Right ventricle myocardium inferior (tissue), 1 donor: ENCODE measurements at regions not wholly inside any gene's neighbourhood (a gene's known extent, or its start where the extent isn't known, plus 50 kb on each side); places are given as distances from the start of the nearest gene placed in this dataset.

ENCODE experiments used
- ATAC-seq: fragments of 200-7000 bp; cut with Tn5 transposase; one replicate; pipeline ENCODE4 v1.9.1; 2020; ENCODE audit warnings: mild to moderate bottlenecking, moderate library complexity
- DNase-seq: peaks from one replicate; pipeline ENCODE4 v3.0.0; 2021; ENCODE audit errors: missing footprints
- intact Hi-C: fragments of 100-400 bp; cut with DNase I; formaldehyde crosslinking; loops from one replicate; pipeline ENCODE4 v1.11.0; 2022
- donor health status: DM: no; HTN: yes; CAD: no; lungs with severe emphysema.

DNA sequence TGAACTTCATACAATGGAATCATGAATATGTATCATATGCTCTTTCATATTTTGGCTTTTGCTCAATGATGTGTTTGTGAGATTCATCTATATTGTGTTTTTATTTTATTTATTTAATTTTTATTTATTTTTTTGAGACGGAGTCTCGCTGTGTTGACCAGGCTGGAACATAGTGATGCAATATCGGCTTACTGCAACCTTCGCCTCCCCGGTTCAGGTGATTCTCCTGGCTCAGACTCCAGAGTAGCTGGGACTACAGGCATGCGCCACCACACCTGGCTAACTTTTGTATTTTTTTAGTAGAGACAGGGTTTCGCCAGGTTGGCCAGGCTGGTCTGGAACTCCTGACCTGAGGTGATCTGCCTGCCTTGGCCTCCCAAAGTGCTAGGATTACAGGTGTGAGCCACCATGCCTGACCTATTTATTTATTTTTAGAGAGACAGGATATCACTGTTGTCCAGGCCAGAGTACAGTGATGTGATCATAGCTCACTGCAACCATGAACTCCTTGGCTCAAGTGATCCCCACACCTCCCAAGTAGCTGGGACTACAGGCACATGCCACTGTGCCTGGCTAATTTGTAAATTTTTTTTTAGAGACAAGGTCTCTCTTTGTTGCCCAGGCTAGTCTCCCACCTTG, 74.5 kb downstream of the TET3 start:
- no peak for DNase-seq
- no peak for ATAC-seq
- intact Hi-C loops = no loop called here

DNA sequence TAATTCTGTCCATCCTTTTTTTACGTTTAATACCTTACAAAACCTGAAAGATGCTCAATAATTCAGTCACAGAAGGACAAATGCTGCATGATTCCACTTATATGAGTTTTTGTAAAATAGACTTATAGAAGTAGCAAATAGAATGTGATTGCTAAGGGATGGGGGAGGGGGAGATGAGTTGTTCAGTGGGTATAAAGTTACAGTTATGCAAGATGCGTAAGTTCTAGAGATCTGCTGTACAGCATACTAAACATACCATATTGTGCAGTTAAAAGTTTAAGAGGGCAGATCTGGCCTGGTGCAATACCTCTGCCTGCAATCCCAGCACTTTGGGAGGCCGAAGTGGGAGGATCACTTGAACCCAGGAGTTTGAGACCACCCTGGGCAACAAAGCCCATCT, 78.8 kb downstream of the TET3 start:
- no peak for ATAC-seq
- no peak for DNase-seq
- intact Hi-C loops = no loop called here

GRCh38 chr2:74065456-74065855, 80.7 kb downstream of the TET3 start:
- DNase-seq (no peak), ATAC-seq (no peak)
- intact Hi-C loops = no loop called here

GRCh38 chr2:74066491-74067203, 81.1 kb downstream of the BOLA3 start:
- ATAC-seq (no peak), DNase-seq (no peak)
- intact Hi-C loops = no loop called here

- no peak for DNase-seq
- intact Hi-C loops = no loop called here
These were observed 80.4 kb downstream of the BOLA3 start for GRCh38 chr2:74067221-74067747.

GRCh38 chr2:74070991-74071390, 76.7 kb downstream of the BOLA3 start:
- intact Hi-C loops = no loop called here
- no peak for DNase-seq
- ATAC-seq = no peak

More at GRCh38 chr2:74067221-74067747, 80.4 kb downstream of the BOLA3 start:
- no peak for ATAC-seq

GRCh38 chr2:74071426-74071825, 76.3 kb downstream of the BOLA3 start:
- intact Hi-C loops = no loop called here
- ATAC-seq (no peak), DNase-seq (no peak)

- no peak for ATAC-seq
- intact Hi-C loops = no loop called here
- no peak for DNase-seq
These were observed 75.1 kb downstream of the BOLA3 start for GRCh38 chr2:74072565-74072964.

DNA sequence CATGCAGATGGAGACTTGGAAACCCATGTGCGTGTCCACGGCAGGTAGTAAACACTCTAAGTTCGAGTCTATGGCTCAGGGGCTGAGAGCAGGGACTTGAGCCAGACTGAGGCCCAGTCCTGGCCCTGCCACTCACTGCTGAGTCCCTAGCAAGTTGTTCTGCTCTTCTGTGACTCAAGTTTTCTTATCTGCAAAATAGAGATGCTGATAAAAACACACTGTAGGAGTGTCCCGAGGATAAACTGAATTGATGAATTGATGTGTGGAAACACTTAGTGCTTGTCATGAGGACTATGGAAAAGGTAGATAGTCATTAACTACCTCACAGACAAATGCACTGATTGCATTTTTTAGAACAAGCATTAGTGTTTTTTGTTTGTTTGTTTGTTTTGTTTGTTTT, 73.2 kb downstream of the BOLA3 start:
- intact Hi-C loops = no loop called here
- no peak for ATAC-seq

DNA sequence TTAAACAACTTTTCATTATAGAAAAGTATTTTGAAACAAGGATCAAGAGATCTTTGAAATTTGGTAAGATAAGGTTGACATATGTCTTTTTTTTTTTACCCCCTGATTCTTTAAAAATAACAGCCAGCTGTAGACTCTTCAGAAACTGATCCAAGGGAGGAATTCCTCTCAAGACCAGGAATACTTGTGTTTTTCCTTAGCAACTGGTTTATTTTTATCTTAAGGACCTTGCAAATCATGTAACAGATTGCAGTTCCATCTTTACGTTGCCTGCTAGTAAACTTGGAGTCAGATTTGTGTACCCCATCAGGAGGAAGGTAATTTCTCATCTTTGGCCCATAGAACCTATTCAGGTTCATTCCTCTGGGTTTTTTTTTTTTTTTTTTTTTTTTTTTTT, 71.6 kb downstream of the BOLA3 start:
- ATAC-seq = no peak
- intact Hi-C loops = no loop called here

More for the DNA sequence above, 73.2 kb downstream of the BOLA3 start:
- DNase-seq = no peak

DNA sequence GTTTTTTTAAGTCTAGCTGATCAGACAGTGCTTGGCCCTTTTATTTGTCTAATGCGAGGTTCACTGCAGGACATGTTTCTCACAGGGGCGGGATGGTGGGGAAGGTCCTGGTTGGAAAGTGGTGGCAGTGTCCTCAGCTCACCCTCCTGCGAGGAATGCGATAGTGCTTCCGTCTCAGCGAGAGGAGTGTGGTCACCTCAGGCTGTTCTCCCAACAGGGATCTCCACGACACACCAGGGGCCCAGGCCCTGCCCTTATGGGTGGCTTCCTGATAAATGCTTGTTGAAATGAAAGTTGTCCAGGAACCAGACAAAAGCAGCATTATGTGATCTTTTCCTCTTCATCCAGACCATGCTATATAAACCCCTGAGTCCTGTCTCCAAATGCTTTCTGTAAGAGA, 70.1 kb downstream of the BOLA3 start:
- intact Hi-C loops = no loop called here
- ATAC-seq = peak; percentile 77
- no peak for DNase-seq

More for the DNA sequence above, 71.6 kb downstream of the BOLA3 start:
- DNase-seq = no peak

DNA sequence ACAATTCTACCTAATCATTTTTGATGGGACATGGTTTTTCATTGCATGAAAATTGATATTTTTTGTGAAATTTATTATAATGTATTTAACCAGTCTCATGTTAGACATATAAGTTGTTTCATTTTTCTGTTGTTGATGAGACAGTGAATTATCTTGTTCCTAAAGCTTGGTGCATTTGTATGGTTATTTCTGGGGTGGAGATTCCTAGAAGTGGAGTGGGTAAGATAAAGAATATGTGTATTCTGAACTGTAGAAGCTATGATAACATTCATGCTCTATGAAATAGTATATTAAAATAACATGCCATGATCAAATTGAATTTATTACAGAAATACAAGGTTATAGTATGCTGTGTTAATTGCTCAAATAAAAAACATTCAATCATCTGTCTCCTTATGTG, 69.2 kb downstream of the BOLA3 start:
- DNase-seq (no peak), ATAC-seq (no peak)
- intact Hi-C loops = no loop called here

DNA sequence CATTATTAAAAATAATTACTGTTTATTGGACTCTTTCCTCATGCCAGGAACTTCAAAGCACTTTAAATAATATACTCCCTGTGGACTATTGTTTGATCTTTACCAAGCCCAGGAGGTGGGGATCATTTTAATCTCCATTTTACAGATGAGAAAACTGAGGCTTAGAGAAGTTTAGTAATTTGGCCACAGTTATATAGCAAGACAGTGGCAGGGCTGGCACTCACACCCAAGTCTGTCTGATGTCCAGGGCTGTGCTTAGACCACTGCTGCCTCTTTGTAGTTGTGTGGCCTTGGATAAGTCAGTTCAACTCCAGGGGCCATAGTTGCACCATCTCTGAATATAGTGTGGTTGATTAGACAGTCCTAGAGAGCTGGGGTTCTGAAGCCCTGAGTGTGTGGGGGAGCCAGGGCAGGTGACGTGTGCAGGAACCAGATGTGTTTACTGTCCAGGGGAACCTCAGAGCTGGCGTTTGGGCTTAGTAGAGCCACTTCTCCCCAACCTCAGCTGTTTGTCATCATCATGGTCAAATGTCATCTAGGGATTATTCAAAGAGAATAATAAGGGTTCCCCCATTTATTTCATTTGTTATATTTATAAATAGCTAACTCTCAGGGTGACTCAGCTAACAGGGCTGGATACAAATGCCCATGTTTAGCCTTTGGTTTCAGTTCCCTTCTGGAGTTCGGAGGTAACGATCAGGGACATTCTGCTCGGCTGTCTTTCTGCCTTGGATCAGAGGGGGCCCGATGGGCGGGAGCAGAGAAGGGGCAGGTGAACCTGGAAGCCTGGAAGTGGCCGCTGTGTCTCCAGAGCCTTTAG, 68.0 kb downstream of the BOLA3 start:
- no peak for ATAC-seq
- intact Hi-C loops = no loop called here
- DNase-seq = no peak

DNA sequence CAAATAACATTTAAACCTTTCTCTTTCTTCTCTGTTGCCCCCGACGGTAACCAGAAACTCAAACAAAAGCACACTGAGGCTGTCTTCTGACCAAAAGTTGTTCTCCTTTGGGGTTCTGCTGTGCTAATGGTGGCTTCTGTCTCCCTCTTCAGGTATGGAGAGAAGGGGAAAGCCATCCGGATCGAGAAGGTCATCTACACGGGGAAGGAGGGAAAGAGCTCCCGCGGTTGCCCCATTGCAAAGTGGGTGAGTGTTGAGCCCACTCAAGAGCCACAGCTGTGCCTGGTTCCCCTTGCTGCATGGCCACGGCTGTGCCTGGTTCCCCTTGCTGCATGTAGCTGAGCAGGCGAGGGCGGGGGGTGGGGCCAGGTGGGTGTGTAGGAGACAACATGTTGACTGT, 67.4 kb downstream of the BOLA3 start:
- intact Hi-C loops = no loop called here

DNA sequence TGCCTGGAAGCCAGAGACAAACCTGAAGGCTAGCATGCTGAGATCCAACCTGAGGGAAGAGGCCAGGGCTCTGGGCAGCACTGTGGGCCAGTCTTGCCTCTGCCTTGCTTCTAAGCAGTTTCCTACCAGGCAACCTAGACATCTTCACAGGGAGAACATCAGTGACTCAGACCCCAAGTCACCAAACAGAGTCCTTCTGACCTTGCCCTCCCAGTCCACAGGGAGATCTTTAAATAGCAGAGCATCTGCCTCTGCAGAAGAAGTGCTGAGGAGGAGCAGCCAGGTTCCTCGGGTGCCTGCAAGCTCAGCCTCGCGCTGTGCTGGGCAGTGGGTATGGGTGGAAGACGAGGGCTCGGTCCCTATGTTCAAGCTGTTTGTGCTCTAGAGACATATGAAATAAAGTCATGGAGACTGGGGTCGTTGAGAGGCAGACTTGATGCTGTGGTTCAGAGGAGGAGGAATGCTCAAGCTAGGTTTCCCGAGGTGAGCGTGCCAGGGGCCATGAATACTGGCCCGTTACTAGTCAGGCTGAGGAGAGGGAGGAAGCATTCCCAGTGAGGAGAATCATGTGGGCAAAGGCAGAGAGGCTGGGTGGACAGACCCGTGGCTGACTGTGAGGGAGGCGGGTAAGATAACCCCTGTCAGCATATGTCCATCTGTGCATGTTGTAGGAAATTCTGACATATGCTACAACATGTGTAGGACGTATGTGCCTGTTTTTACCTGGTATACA, 66.5 kb downstream of the BOLA3 start:
- DNase-seq = no peak
- intact Hi-C loops = no loop called here
- no peak for ATAC-seq

More for the DNA sequence above, 67.4 kb downstream of the BOLA3 start:
- DNase-seq (no peak), ATAC-seq (no peak)

GRCh38 chr2:74081763-74082110, 66.0 kb downstream of the BOLA3 start:
- intact Hi-C loops = no loop called here
- no peak for DNase-seq
- ATAC-seq = no peak

GRCh38 chr2:74083750-74084149, 64.0 kb downstream of the BOLA3 start:
- DNase-seq (no peak), ATAC-seq (no peak)
- intact Hi-C loops = no loop called here
